GM06990 (cell line): ENCODE measurements at regions not wholly inside any gene's neighbourhood (a gene's known extent, or its start where the extent isn't known, plus 50 kb on each side); places are given as distances from the start of the nearest gene placed in this dataset.

Experiments
- DNase-seq: peaks from one replicate; pipeline ENCODE4 v3.0.0-alpha.2; 2011; ENCODE audit not compliant: insufficient read length; ENCODE audit errors: extremely low read depth
- H3K27me3 ChIP-seq: replicated peaks from 2 replicates; pipeline ENCODE4 v1.6.0; 2011; ENCODE audit warnings: low read length; ENCODE audit not compliant: control insufficient read depth, insufficient read depth
- H3K36me3 ChIP-seq: 2 replicates; pipeline ENCODE4 v1.5.1; 2011; ENCODE audit warnings: low read length; ENCODE audit not compliant: control insufficient read depth, insufficient read depth
- H3K4me3 ChIP-seq: replicated peaks from 2 replicates; pipeline ENCODE4 v1.5.1; 2011; ENCODE audit warnings: low read depth, mild to moderate bottlenecking, control low read depth, low read length
- CTCF ChIP-seq: IDR thresholded peaks from 2 replicates; pipeline ENCODE4 v1.5.1; 2011; ENCODE audit warnings: low read length, control low read depth, mild to moderate bottlenecking, inconsistent platforms; ENCODE audit not compliant: insufficient read depth, poor library complexity, severe bottlenecking

- no peak for TF ChIP-seq CTCF
- DNase-seq = no peak
- H3K36me3 ChIP-seq = no peaks in the 10 kb centered on the region
- no peaks in the 10 kb centered on the region for H3K27me3 ChIP-seq
- H3K4me3 ChIP-seq = no peak overlapping the region
Observed at GRCh38 chr6:85390775-85391174, 59.1 kb upstream of the NT5E start.

- DNase-seq = no peak
- Histone ChIP-seq H3K27me3 (no peaks in the 10 kb centered on the region), H3K36me3 (no peaks in the 10 kb centered on the region), H3K4me3 (no peak overlapping the region)
- no peak for TF ChIP-seq CTCF
Observed at GRCh38 chr6:85390105-85390728, 59.7 kb upstream of the NT5E start.

- no peak overlapping the region for H3K4me3 ChIP-seq
- no peak for DNase-seq
- no peak for TF ChIP-seq CTCF
- H3K27me3 ChIP-seq = no peaks in the 10 kb centered on the region
- no peaks in the 10 kb centered on the region for H3K36me3 ChIP-seq
Observed at GRCh38 chr6:85389151-85389797, 60.6 kb upstream of the NT5E start.

GRCh38 chr6:85388531-85388930 lies 61.4 kb upstream of the NT5E start:
- Histone ChIP-seq H3K27me3 (no peaks in the 10 kb centered on the region), H3K36me3 (no peaks in the 10 kb centered on the region)

GRCh38 chr6:85385636-85386315 lies 64.1 kb upstream of the NT5E start:
- H3K27me3 ChIP-seq = no peaks in the 10 kb centered on the region
- no peak overlapping the region for H3K4me3 ChIP-seq
- TF ChIP-seq CTCF = no peak
- no peaks in the 10 kb centered on the region for H3K36me3 ChIP-seq
- DNase-seq = no peak

More at GRCh38 chr6:85388531-85388930, 61.4 kb upstream of the NT5E start:
- no peak overlapping the region for H3K4me3 ChIP-seq
- TF ChIP-seq CTCF = no peak
- no peak for DNase-seq
